ENCODE measurements at regions not wholly inside any gene's neighbourhood (a gene's known extent, or its start where the extent isn't known, plus 50 kb on each side); places are given as distances from the start of the nearest gene placed in this dataset.

GRCh38 chr6:119575721-119576120 lies 226.2 kb upstream of the MAN1A1 start:
- no peaks in the 10 kb centered on the region for H3K36me3 ChIP-seq (ENCODE audit: control insufficient read depth in 2 of 4, insufficient read depth in 4 of 4, low read length in 3 of 4)
- no peak overlapping the region for H2BK5ac ChIP-seq (ENCODE audit: low read depth, low read length)
- H3K23ac ChIP-seq (ENCODE audit: insufficient read length), result no peak overlapping the region
- no peak overlapping the region for H3K18ac ChIP-seq (ENCODE audit: extremely low read depth, low read length)
- no peak overlapping the region for H3K4ac ChIP-seq (replicated peaks; ENCODE audit: insufficient read length, low read depth, low read length)
- no peaks in the 10 kb centered on the region for H3K23me2 ChIP-seq (ENCODE audit: low read depth, low read length)
- H3K79me1 ChIP-seq (ENCODE audit: low read depth, low read length), result no peaks in the 10 kb centered on the region
- no peak overlapping the region for H4K8ac ChIP-seq (ENCODE audit: extremely low read depth, insufficient read depth, low read length)
- no peak overlapping the region for H3K27ac ChIP-seq (ENCODE audit: low read depth, low read length)
- no peaks in the 10 kb centered on the region for H4K20me1 ChIP-seq (replicated peaks in 1 of 2; ENCODE audit: control insufficient read depth in 1 of 2, insufficient read depth in 2 of 2, low read length in 2 of 2)
- no peaks in the 10 kb centered on the region for H3K4me1 ChIP-seq (replicated peaks in 1 of 4; ENCODE audit: control insufficient read depth in 3 of 4, insufficient read depth in 4 of 4, low read length in 3 of 4)
- no peak overlapping the region for H2BK15ac ChIP-seq (ENCODE audit: low read length)
- 96% methylated on average over 2 of the region's 2 CpGs; no CpG with 5 or more reads in 1 of the 2 experiments for WGBS, 2 experiments (ENCODE audit: extremely low coverage in 1 of 2, insufficient coverage in 1 of 2, insufficient read length in 1 of 2, insufficient replicate concordance in 2 of 2, low coverage in 1 of 2, low lambda C conversion rate in 2 of 2, missing lambda C conversion rate in 1 of 2)
- H2AFZ ChIP-seq (ENCODE audit: low read length), result no peak overlapping the region
- no peaks in the 10 kb centered on the region for H3K27me3 ChIP-seq (replicated peaks in 1 of 4; ENCODE audit: control insufficient read depth in 3 of 4, extremely low read depth in 1 of 4, insufficient read depth in 3 of 4, low read length in 3 of 4)
- no peak overlapping the region for H3K4me3 ChIP-seq (ENCODE audit: extremely low read depth in 1 of 4, insufficient read depth in 2 of 4, low read depth in 3 of 4, low read length in 4 of 4)
- H2BK120ac ChIP-seq (replicated peaks; ENCODE audit: low read depth, low read length), result no peak overlapping the region
- no peaks in the 10 kb centered on the region for H3K79me2 ChIP-seq (ENCODE audit: control insufficient read depth in 1 of 2, insufficient read depth in 2 of 2, low read length in 2 of 2)
- H2BK20ac ChIP-seq (ENCODE audit: low read length), result no peak overlapping the region
- no peak overlapping the region for H2AK5ac ChIP-seq (ENCODE audit: low read depth, low read length)
- no peak overlapping the region for H3K9ac ChIP-seq (replicated peaks in 1 of 4; ENCODE audit: extremely low read depth in 1 of 4, low read depth in 3 of 4, low read length in 3 of 4)
- FAIRE-seq (no peak), DNase-seq (ENCODE audit: low read depth in 1 of 2, low spot score in 2 of 2) (no peak)
- no peak overlapping the region for H4K5ac ChIP-seq (ENCODE audit: insufficient read length, low read depth, low read length)
- H4K91ac ChIP-seq (replicated peaks; ENCODE audit: insufficient read length, low read length), result no peak overlapping the region
- H3K9me3 ChIP-seq (ENCODE audit: insufficient read depth in 2 of 2, low read depth in 1 of 2, low read length in 1 of 2), result 0 out of 4 replicates have a peak, but pooled peaks cover 0 to 4% of the 10 kb centered on the region in 2 experiments
- no peak overlapping the region for H3K4me2 ChIP-seq (ENCODE audit: insufficient read depth in 1 of 2, low read depth in 2 of 2, low read length in 2 of 2)
- CTCF ChIA-PET (ENCODE audit: partially characterized antibody), result no interaction called here
- no peak overlapping the region for H3K14ac ChIP-seq (ENCODE audit: insufficient read length)
- POLR2A ChIA-PET (ENCODE audit: partially characterized antibody), result no interaction called here
- H2BK12ac ChIP-seq (ENCODE audit: low read depth, low read length), result no peak overlapping the region
- H3K56ac ChIP-seq (replicated peaks; ENCODE audit: insufficient read length, low read depth, low read length), result no peak overlapping the region
- TF ChIP-seq POU5F1 (IDR thresholded peaks at IDR 0.05; ENCODE audit: low read depth, low read length), result no peak
- TF ChIP-seq SIN3A (conservative IDR thresholded peaks at IDR 0.05 in 1 of 2, IDR thresholded peaks at IDR 0.05 in 1 of 2; ENCODE audit: low read depth in 1 of 2, low read length in 2 of 2), result no peak
- no peak for TF ChIP-seq CHD2 (IDR thresholded peaks at IDR 0.05; ENCODE audit: low read length)
- TF ChIP-seq RNF2 (IDR thresholded peaks at IDR 0.05; ENCODE audit: borderline replicate concordance, low read depth, low read length, missing control alignments, poor library complexity, severe bottlenecking), result no peak
- TF ChIP-seq FOSL1 (IDR thresholded peaks at IDR 0.05; ENCODE audit: insufficient read depth, low read depth, low read length), result no peak
- TF ChIP-seq, protein P1, sequence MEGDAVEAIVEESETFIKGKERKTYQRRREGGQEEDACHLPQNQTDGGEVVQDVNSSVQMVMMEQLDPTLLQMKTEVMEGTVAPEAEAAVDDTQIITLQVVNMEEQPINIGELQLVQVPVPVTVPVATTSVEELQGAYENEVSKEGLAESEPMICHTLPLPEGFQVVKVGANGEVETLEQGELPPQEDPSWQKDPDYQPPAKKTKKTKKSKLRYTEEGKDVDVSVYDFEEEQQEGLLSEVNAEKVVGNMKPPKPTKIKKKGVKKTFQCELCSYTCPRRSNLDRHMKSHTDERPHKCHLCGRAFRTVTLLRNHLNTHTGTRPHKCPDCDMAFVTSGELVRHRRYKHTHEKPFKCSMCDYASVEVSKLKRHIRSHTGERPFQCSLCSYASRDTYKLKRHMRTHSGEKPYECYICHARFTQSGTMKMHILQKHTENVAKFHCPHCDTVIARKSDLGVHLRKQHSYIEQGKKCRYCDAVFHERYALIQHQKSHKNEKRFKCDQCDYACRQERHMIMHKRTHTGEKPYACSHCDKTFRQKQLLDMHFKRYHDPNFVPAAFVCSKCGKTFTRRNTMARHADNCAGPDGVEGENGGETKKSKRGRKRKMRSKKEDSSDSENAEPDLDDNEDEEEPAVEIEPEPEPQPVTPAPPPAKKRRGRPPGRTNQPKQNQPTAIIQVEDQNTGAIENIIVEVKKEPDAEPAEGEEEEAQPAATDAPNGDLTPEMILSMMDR (IDR thresholded peaks at IDR 0.05; ENCODE audit: control extremely low read depth in 1 of 3, insufficient read depth in 1 of 3, low read depth in 1 of 3, low read length in 3 of 3), result no peak
- no peak for TF ChIP-seq SIRT6 (IDR thresholded peaks at IDR 0.05; ENCODE audit: low read length)
- no peak for TF ChIP-seq KDM5A (IDR thresholded peaks at IDR 0.05; ENCODE audit: low read length)
- TF ChIP-seq POLR2AphosphoS5 (IDR thresholded peaks at IDR 0.05; ENCODE audit: low read depth, low read length), result no peak
- no peak for TF ChIP-seq TAF1 (IDR thresholded peaks at IDR 0.05; ENCODE audit: low read depth, low read length)
- no peak for TF ChIP-seq SAP30 (IDR thresholded peaks at IDR 0.05; ENCODE audit: insufficient read depth, insufficient replicate concordance, low read length)
- TF ChIP-seq YY1 (IDR thresholded peaks at IDR 0.05; ENCODE audit: low read depth, low read length), result no peak
- TF ChIP-seq CHD1 (IDR thresholded peaks at IDR 0.05; ENCODE audit: low read depth, low read length), result no peak
